Nephron progenitor cell (in vitro differentiated cells): ENCODE measurements at regions not wholly inside any gene's neighbourhood (a gene's known extent, or its start where the extent isn't known, plus 50 kb on each side); places are given as distances from the start of the nearest gene placed in this dataset.
A peak's percentile ranks its signal among the peaks of the same experiment; 100 is the strongest.
"Not testable (repeated sequence)": the region's sequence is repeated elsewhere in the genome, so short reads cannot be mapped to it uniquely, and the experiment has no call there.

Experiments
- DNase-seq: peaks from one replicate; pipeline ENCODE4 v3.0.0; 2021
- H3K27ac Mint-ChIP-seq: 2 replicates; pipeline ENCODE4 v1.8.0; 2021; ENCODE audit warnings: mild to moderate bottlenecking, moderate library complexity, mixed read lengths
- H3K27me3 Mint-ChIP-seq: 2 replicates; pipeline ENCODE4 v1.8.0; 2021; ENCODE audit warnings: mild to moderate bottlenecking, low read depth, mixed read lengths; ENCODE audit not compliant: poor library complexity
- H3K36me3 Mint-ChIP-seq: 2 replicates; pipeline ENCODE4 v1.8.0; 2021; ENCODE audit warnings: low read depth, mixed read lengths
- H3K4me1 Mint-ChIP-seq: 2 replicates; pipeline ENCODE4 v1.8.0; 2021; ENCODE audit warnings: mixed read lengths
- H3K4me3 Mint-ChIP-seq: 2 replicates; pipeline ENCODE4 v1.8.0; 2021; ENCODE audit warnings: mild to moderate bottlenecking, moderate library complexity, mixed read lengths
- H3K9me3 Mint-ChIP-seq: 2 replicates; pipeline ENCODE4 v1.8.0; 2021; ENCODE audit warnings: mild to moderate bottlenecking, moderate library complexity, mixed read lengths
- CTCF ChIP-seq: fragments of 200-600 bp; sonication (generic); IDR thresholded peaks from 2 replicates; pipeline ENCODE4 v1.5.0; 2021; ENCODE audit warnings: antibody characterized with exemption

- not testable (repeated sequence) for H3K36me3 Mint-ChIP-seq, H3K27me3 Mint-ChIP-seq, H3K9me3 Mint-ChIP-seq, DNase-seq, H3K27ac Mint-ChIP-seq, H3K4me3 Mint-ChIP-seq, H3K4me1 Mint-ChIP-seq
These were observed 281.7 kb downstream of the CEP170 start for GRCh38 chr1:242973341-242973740.

- H3K27ac Mint-ChIP-seq, result no peak overlapping the region
These were observed 288.2 kb downstream of the CEP170 start for GRCh38 chr1:242966892-242967291.

GRCh38 chr1:242959397-242959796 is 295.7 kb downstream of the CEP170 start:
- not testable (repeated sequence) for H3K27me3 Mint-ChIP-seq, H3K4me1 Mint-ChIP-seq, H3K9me3 Mint-ChIP-seq, DNase-seq, H3K27ac Mint-ChIP-seq, H3K36me3 Mint-ChIP-seq, H3K4me3 Mint-ChIP-seq

More at GRCh38 chr1:242966892-242967291, 288.2 kb downstream of the CEP170 start:
- TF ChIP-seq CTCF, result no peak
- Mint-ChIP-seq H3K36me3 (no peaks in the 10 kb centered on the region), H3K27me3 (peaks cover 3% of the 10 kb centered on the region), H3K4me3 (no peak overlapping the region), H3K4me1 (no peaks in the 10 kb centered on the region), H3K9me3 (peaks cover 12% of the 10 kb centered on the region)
- no peak for DNase-seq

GRCh38 chr1:242954945-242955344 is 300.1 kb downstream of the CEP170 start:
- not testable (repeated sequence) for H3K4me1 Mint-ChIP-seq, H3K27ac Mint-ChIP-seq, DNase-seq, H3K36me3 Mint-ChIP-seq, H3K27me3 Mint-ChIP-seq, H3K4me3 Mint-ChIP-seq
- peaks cover 12% of the 10 kb centered on the region for H3K9me3 Mint-ChIP-seq

GRCh38 chr1:242946206-242946605 is 308.9 kb downstream of the CEP170 start:
- Mint-ChIP-seq H3K9me3 (peaks cover 23% of the 10 kb centered on the region), H3K4me3 (no peak overlapping the region)

GRCh38 chr1:242936725-242937124 is 318.4 kb downstream of the CEP170 start:
- not testable (repeated sequence) for H3K36me3 Mint-ChIP-seq, H3K4me1 Mint-ChIP-seq, H3K27me3 Mint-ChIP-seq, H3K4me3 Mint-ChIP-seq, H3K9me3 Mint-ChIP-seq, H3K27ac Mint-ChIP-seq
- TF ChIP-seq CTCF, result peak; percentile 43
- peak; percentile 38 for DNase-seq

More at GRCh38 chr1:242946206-242946605, 308.9 kb downstream of the CEP170 start:
- Mint-ChIP-seq H3K27me3 (peaks cover 3% of the 10 kb centered on the region), H3K27ac (no peak overlapping the region), H3K4me1 (no peaks in the 10 kb centered on the region), H3K36me3 (no peaks in the 10 kb centered on the region)
- DNase-seq, result no peak
- TF ChIP-seq CTCF, result no peak

- not testable (repeated sequence) for H3K9me3 Mint-ChIP-seq, H3K4me1 Mint-ChIP-seq, H3K4me3 Mint-ChIP-seq, H3K36me3 Mint-ChIP-seq, H3K27me3 Mint-ChIP-seq, H3K27ac Mint-ChIP-seq, DNase-seq
These were observed 330.4 kb downstream of the CEP170 start for GRCh38 chr1:242924717-242925116.

- H3K27ac Mint-ChIP-seq, DNase-seq, H3K36me3 Mint-ChIP-seq, H3K4me3 Mint-ChIP-seq, H3K9me3 Mint-ChIP-seq, H3K4me1 Mint-ChIP-seq: not testable (repeated sequence)
- H3K27me3 Mint-ChIP-seq, result peaks cover 10% of the 10 kb centered on the region
These were observed 331.5 kb downstream of the CEP170 start for GRCh38 chr1:242923603-242924002.

- not testable (repeated sequence) for H3K4me1 Mint-ChIP-seq, H3K9me3 Mint-ChIP-seq, H3K27ac Mint-ChIP-seq, H3K36me3 Mint-ChIP-seq, H3K4me3 Mint-ChIP-seq, DNase-seq
- H3K27me3 Mint-ChIP-seq, result peaks cover 13% of the 10 kb centered on the region
These were observed 340.4 kb downstream of the CEP170 start for GRCh38 chr1:242914729-242915128.

- H3K27me3 Mint-ChIP-seq, H3K4me3 Mint-ChIP-seq, H3K4me1 Mint-ChIP-seq, H3K27ac Mint-ChIP-seq, H3K9me3 Mint-ChIP-seq, DNase-seq, H3K36me3 Mint-ChIP-seq: not testable (repeated sequence)
These were observed 342.2 kb downstream of the CEP170 start for GRCh38 chr1:242912855-242913254.

- H3K27me3 Mint-ChIP-seq, H3K9me3 Mint-ChIP-seq, H3K4me1 Mint-ChIP-seq, DNase-seq, H3K36me3 Mint-ChIP-seq, H3K27ac Mint-ChIP-seq, H3K4me3 Mint-ChIP-seq: not testable (repeated sequence)
These were observed 354.5 kb downstream of the CEP170 start for GRCh38 chr1:242900558-242900957.
